Activated CD4-positive, alpha-beta memory T cell treated with anti-CD3 and anti-CD28 coated beads for 36 hours (primary cell): ENCODE measurements at regions not wholly inside any gene's neighbourhood (a gene's known extent, or its start where the extent isn't known, plus 50 kb on each side); places are given as distances from the start of the nearest gene placed in this dataset.
"Not testable (repeated sequence)": the region's sequence is repeated elsewhere in the genome, so short reads cannot be mapped to it uniquely, and the experiment has no call there.

Experiments
- CTCF ChIA-PET: fragments of 350-600 bp; sonication (Branson Sonifier 250); formaldehyde crosslinking; loops from one replicate; lab custom pipeline; 2021; ENCODE audit warnings: antibody characterized with exemption, inconsistent platforms; lab: Charles Lee
- POLR2A ChIA-PET: fragments of 350-600 bp; sonication (Branson Sonifier 250); formaldehyde crosslinking; loops from one replicate; lab custom pipeline; 2021; ENCODE audit warnings: antibody characterized with exemption; lab: Charles Lee
- DNase-seq: peaks from one replicate; pipeline ENCODE4 v3.0.0-alpha.2; 2020
- H3K27ac Mint-ChIP-seq: one replicate; pipeline ENCODE4 v1.8.0; 2021; ENCODE audit warnings: mixed read lengths
- H3K27me3 Mint-ChIP-seq: one replicate; pipeline ENCODE4 v1.8.0; 2021; ENCODE audit warnings: mixed read lengths
- H3K36me3 Mint-ChIP-seq: one replicate; pipeline ENCODE4 v1.8.0; 2021; ENCODE audit warnings: mixed read lengths
- H3K4me1 Mint-ChIP-seq: one replicate; pipeline ENCODE4 v1.8.0; 2021; ENCODE audit warnings: low read depth, mixed read lengths
- H3K4me3 Mint-ChIP-seq: one replicate; pipeline ENCODE4 v1.8.0; 2021; ENCODE audit warnings: mild to moderate bottlenecking, mixed read lengths
- H3K9me3 Mint-ChIP-seq: one replicate; pipeline ENCODE4 v1.8.0; 2021; ENCODE audit warnings: mixed read lengths
- intact Hi-C: fragments of 100-400 bp; cut with micrococcal nuclease; formaldehyde crosslinking; loops from one replicate; pipeline ENCODE4 v1.15.1; 2023

DNA sequence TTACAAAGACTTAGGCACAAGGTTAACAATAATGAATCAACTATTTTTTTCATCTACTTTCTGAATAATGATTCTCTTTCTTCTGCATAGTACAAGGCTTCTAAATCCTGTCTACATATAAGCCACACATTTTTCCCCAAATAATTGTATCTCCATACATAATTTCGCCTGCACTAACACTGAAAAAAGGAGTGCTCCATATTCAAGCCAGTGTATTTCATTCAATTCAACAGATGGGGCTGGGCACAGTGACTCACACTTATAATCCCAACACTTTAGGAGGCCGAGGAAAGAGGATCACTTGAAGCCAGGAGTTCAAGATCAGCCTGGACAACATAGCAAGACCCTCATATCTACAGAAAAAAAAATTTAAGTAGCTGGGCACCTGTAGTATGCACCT is 86.0 kb upstream of the ZNF800 start:
- Mint-ChIP-seq H3K27ac (no peak overlapping the region), H3K4me1 (no peaks in the 10 kb centered on the region), H3K4me3 (no peak overlapping the region), H3K27me3 (peaks cover 18% of the 10 kb centered on the region), H3K9me3 (no peaks in the 10 kb centered on the region), H3K36me3 (no peaks in the 10 kb centered on the region)
- DNase-seq: no peak
- ChIA-PET POLR2A (no interaction called here), CTCF (no interaction called here)
- intact Hi-C loops: no loop called here

- Mint-ChIP-seq H3K36me3 (no peaks in the 10 kb centered on the region), H3K27me3 (peaks cover 18% of the 10 kb centered on the region), H3K4me1 (no peaks in the 10 kb centered on the region), H3K9me3 (no peaks in the 10 kb centered on the region), H3K4me3 (no peak overlapping the region), H3K27ac (no peak overlapping the region)
- intact Hi-C loops: no loop called here
- CTCF ChIA-PET: no interaction called here
- DNase-seq: no peak
- POLR2A ChIA-PET: no interaction called here
These were observed 85.5 kb upstream of the ZNF800 start for GRCh38 chr7:127478024-127478355.

DNA sequence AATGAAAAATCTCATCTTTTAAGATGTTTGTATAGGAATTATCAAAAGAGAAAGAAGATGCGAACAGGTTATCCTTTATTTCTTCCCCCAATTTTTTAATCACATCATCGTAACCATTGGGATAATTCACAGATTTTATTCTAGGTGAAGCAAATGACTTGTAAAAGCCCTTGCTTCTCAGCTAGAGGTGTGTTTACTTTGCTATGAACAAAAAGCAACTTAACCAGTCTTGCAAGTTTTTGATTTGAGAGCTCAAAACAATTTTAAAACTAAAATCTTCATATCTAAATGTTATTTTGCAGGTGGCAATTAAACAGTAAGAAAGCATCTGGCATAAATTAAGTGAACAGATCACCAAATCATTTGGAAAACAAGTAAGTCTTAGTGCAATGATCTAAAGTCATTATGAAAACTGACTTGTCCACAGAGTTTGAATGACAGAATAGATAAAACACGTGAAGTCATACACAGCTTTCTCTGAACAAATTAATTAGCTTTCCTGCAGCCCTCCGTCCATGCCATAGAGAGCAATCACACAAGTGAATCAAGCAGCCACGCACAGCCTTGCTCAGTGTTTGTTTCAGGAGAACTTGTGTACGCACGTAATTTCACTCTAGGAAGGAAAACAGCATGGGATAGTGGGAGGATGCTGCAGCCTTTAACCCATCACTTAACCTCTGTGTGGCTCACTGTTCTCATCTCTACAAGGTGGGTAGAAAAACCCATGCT is 85.0 kb upstream of the ZNF800 start:
- DNase-seq: no peak
- CTCF ChIA-PET: no interaction called here

DNA sequence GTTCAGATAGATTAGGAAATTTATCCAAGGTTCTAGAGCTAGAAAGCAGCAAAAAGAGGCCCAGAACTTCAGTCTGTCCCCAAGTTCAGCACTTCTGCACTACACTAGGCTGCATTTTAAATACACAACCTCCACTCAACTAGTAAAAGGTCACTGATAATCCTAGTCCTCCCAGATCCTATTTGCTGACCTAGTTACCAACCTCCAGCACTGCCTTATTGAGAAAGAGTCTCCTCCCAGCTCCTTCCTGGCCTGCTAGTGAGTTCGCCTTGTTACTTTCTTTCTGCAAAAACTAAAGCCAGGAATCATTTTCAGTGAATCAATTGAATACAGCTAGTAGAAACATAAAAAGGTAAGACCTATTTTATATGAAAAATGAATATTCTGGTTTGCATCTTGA is 84.1 kb upstream of the ZNF800 start:
- Mint-ChIP-seq H3K4me1 (no peaks in the 10 kb centered on the region), H3K9me3 (no peaks in the 10 kb centered on the region), H3K4me3 (no peak overlapping the region), H3K27ac (no peak overlapping the region), H3K27me3 (peaks cover 18% of the 10 kb centered on the region), H3K36me3 (no peaks in the 10 kb centered on the region)
- CTCF ChIA-PET: no interaction called here
- POLR2A ChIA-PET: no interaction called here
- intact Hi-C loops: no loop called here
- DNase-seq: no peak

More for the DNA sequence above, 85.0 kb upstream of the ZNF800 start:
- H3K4me3 Mint-ChIP-seq: no peak overlapping the region
- H3K27me3 Mint-ChIP-seq: peaks cover 18% of the 10 kb centered on the region
- no peaks in the 10 kb centered on the region for H3K36me3 Mint-ChIP-seq
- H3K27ac Mint-ChIP-seq: no peak overlapping the region
- intact Hi-C loops: no loop called here
- no peaks in the 10 kb centered on the region for H3K4me1 Mint-ChIP-seq
- H3K9me3 Mint-ChIP-seq: no peaks in the 10 kb centered on the region
- POLR2A ChIA-PET: no interaction called here

DNA sequence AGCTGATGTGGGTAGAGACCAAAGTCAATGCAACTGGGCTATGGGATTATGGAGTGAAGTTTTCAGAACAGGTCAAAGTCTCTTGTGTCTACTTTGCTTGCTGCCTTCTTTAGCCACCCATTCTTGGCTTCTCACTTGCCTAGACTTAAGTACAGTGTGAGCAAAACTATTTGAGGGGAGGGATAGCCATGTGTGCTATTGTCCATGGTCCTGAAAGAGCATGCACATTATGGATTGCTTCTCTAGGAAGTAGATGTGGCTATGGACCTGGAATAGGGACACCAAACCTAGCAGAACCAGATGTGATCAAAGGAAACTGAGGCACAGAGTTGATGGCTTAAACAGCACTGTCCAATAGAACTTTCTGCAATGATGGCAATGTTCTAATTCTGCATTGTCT is 81.9 kb upstream of the ZNF800 start:
- CTCF ChIA-PET: interaction anchor here (1.2 kb wide), 1 partner anchor 27 kb away, joined by 5 read pairs; no protein-coding TSS in a partner anchor
- H3K36me3 Mint-ChIP-seq: no peaks in the 10 kb centered on the region
- DNase-seq: no peak
- no peaks in the 10 kb centered on the region for H3K9me3 Mint-ChIP-seq
- peaks cover 11% of the 10 kb centered on the region for H3K27me3 Mint-ChIP-seq
- POLR2A ChIA-PET: no interaction called here
- no peak overlapping the region for H3K4me3 Mint-ChIP-seq
- H3K27ac Mint-ChIP-seq: no peak overlapping the region
- intact Hi-C loops: no loop called here
- no peaks in the 10 kb centered on the region for H3K4me1 Mint-ChIP-seq

- H3K4me1 Mint-ChIP-seq: no peaks in the 10 kb centered on the region
- DNase-seq: no peak
- no peaks in the 10 kb centered on the region for H3K36me3 Mint-ChIP-seq
- no peak overlapping the region for H3K27ac Mint-ChIP-seq
- peaks cover 6% of the 10 kb centered on the region for H3K27me3 Mint-ChIP-seq
- intact Hi-C loops: no loop called here
- ChIA-PET CTCF (interaction anchor here (0.7 kb wide), 1 partner anchor 12 kb away, joined by 3 read pairs; no protein-coding TSS in a partner anchor), POLR2A (interaction anchor here (0.7 kb wide), 1 partner anchor 134 kb away, joined by 4 read pairs; no protein-coding TSS in a partner anchor)
- no peak overlapping the region for H3K4me3 Mint-ChIP-seq
- H3K9me3 Mint-ChIP-seq: no peaks in the 10 kb centered on the region
These were observed 80.9 kb upstream of the ZNF800 start for GRCh38 chr7:127473409-127473808.

DNA sequence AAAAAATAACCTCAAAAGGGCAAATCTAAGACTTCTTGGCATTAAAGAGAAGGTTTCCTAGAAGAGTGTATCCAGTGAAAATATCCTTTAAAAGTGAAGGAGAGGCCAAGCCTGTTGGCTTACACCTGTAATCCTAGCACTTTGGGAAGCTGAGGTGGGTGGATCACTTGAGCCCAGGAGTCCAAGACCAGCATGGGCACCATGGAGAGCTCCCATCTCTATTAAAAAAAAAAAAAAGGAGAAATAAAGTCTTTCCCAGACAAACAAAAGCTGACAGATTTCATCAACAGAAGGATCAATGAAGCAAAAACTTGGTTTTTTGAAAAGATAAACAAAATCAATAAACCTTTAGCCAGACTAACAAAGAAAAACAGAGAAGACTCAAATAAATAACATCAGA is 67.6 kb upstream of the ZNF800 start:
- ChIA-PET POLR2A (no interaction called here), CTCF (no interaction called here)
- Mint-ChIP-seq H3K36me3 (no peaks in the 10 kb centered on the region), H3K27me3 (no peaks in the 10 kb centered on the region), H3K4me3 (no peak overlapping the region), H3K9me3 (peaks cover 13% of the 10 kb centered on the region), H3K4me1 (no peaks in the 10 kb centered on the region), H3K27ac (no peak overlapping the region)
- intact Hi-C loops: no loop called here
- no peak for DNase-seq

DNA sequence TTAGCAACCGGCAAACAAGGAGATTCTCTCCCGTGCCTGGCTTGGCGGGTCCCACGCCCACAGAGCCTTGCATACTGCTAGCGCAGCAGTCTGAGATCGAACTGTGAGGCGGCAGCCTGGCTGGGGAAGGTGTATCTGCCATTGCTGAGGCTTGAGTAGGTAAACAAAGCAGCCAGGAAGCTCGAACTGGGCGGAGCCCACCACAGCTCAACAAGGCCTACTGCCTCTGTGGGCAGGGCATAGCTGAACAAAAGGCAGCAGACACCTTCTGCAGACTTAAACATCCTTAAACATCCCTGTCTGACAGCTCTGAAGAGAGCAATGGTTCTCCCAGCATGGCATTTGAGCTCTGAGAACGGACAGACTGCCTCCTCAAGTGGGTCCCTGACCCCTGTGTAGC is 58.8 kb upstream of the ZNF800 start:
- H3K9me3 Mint-ChIP-seq: peaks cover 11% of the 10 kb centered on the region
- H3K4me3 Mint-ChIP-seq, H3K36me3 Mint-ChIP-seq, POLR2A ChIA-PET, H3K27me3 Mint-ChIP-seq, H3K27ac Mint-ChIP-seq, DNase-seq, intact Hi-C loops, CTCF ChIA-PET: not testable (repeated sequence)
- H3K4me1 Mint-ChIP-seq: peaks cover 11% of the 10 kb centered on the region

GRCh38 chr7:127448566-127448965 is 56.1 kb upstream of the ZNF800 start:
- H3K4me1 Mint-ChIP-seq: peaks cover 11% of the 10 kb centered on the region
- H3K27ac Mint-ChIP-seq: no peak overlapping the region
- POLR2A ChIA-PET: no interaction called here
- H3K4me3 Mint-ChIP-seq: no peak overlapping the region
- CTCF ChIA-PET: interaction anchor here (0.9 to 3.5 kb wide), 8 partner anchors 9 to 646 kb away, joined by 3 to 41 read pairs (median 5); no protein-coding TSS in a partner anchor
- intact Hi-C loops: no loop called here
- DNase-seq: no peak
- peaks cover 7% of the 10 kb centered on the region for H3K27me3 Mint-ChIP-seq
- H3K36me3 Mint-ChIP-seq: no peaks in the 10 kb centered on the region
- H3K9me3 Mint-ChIP-seq: peaks cover 17% of the 10 kb centered on the region

DNA sequence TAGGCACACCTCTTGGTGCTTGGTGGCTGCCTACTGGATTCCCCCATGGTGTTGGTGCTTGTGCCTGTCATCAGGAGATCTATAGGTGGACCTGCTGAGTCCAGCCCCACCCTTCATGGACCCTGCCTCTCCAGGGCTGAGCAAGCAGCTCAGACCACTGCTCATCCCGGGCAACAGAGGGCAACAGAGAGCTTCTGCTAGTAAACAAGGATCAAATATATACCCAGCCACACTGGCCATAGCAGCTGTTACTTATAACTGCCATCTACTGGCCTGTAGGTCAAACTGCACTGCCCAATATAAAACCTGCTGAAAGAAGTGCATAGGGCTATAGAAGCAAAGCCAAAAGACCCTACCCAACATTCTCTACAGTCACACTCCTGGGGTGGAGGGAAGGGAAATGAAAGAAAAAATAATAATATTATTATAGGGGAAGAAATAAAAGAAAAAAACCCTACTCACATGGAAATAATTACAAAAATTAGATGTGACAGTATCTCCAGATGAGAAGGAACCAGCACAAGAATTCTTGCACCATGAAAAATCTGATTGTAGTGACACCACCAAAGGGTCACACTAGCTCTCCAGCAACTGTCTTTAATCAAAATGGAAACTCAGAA is 54.9 kb upstream of the ZNF800 start:
- Mint-ChIP-seq H3K9me3 (peaks cover 17% of the 10 kb centered on the region), H3K4me1 (peaks cover 11% of the 10 kb centered on the region), H3K4me3 (no peak overlapping the region), H3K27me3 (peaks cover 7% of the 10 kb centered on the region), H3K36me3 (no peaks in the 10 kb centered on the region), H3K27ac (no peak overlapping the region)
- ChIA-PET CTCF (interaction anchor here (0.5 to 3.5 kb wide), 27 partner anchors 9 to 778 kb away, joined by 3 to 41 read pairs (median 4); partner anchors contain the start of gene ZNF800), POLR2A (no interaction called here)
- DNase-seq: peak; percentile 52
- intact Hi-C loops: loop anchor here (1.0 kb wide), 1 partner anchor 98 kb away; no protein-coding TSS in a partner anchor

- H3K27ac Mint-ChIP-seq: no peak overlapping the region
- no peak for DNase-seq
- peaks cover 17% of the 10 kb centered on the region for H3K9me3 Mint-ChIP-seq
- H3K4me1 Mint-ChIP-seq: peaks cover 11% of the 10 kb centered on the region
- no peak overlapping the region for H3K4me3 Mint-ChIP-seq
- ChIA-PET POLR2A (no interaction called here), CTCF (interaction anchor here (0.5 to 3.5 kb wide), 21 partner anchors 8 to 763 kb away, joined by 3 to 41 read pairs (median 4); partner anchors contain the start of gene ZNF800)
- no peaks in the 10 kb centered on the region for H3K36me3 Mint-ChIP-seq
- H3K27me3 Mint-ChIP-seq: peaks cover 7% of the 10 kb centered on the region
- intact Hi-C loops: loop anchor here (1.0 kb wide), 1 partner anchor 98 kb away; no protein-coding TSS in a partner anchor
These were observed 54.3 kb upstream of the ZNF800 start for GRCh38 chr7:127446842-127447241.
